Suprapubic skin (tissue), 4 donors: ENCODE measurements at regions not wholly inside any gene's neighbourhood (a gene's known extent, or its start where the extent isn't known, plus 50 kb on each side); places are given as distances from the start of the nearest gene placed in this dataset.

Experiments used
- DNase-seq, 2 donors: peaks; one replicate each; pipeline ENCODE4 v3.0.0-alpha.2; 2019; ENCODE audit warnings: low spot score in 2 of 2
- H3K27ac ChIP-seq: fragments of 200-600 bp; sonication (generic); one replicate; pipeline ENCODE4 v1.5.1; 2019
- H3K27me3 ChIP-seq: fragments of 200-600 bp; sonication (generic); one replicate; pipeline ENCODE4 v1.5.1; 2019
- H3K36me3 ChIP-seq: fragments of 200-600 bp; sonication (generic); one replicate; pipeline ENCODE4 v1.5.1; 2019
- H3K4me1 ChIP-seq: fragments of 200-600 bp; sonication (generic); one replicate; pipeline ENCODE4 v1.5.1; 2019
- H3K4me3 ChIP-seq: fragments of 200-600 bp; sonication (generic); one replicate; pipeline ENCODE4 v1.5.1; 2019; ENCODE audit warnings: mild to moderate bottlenecking
- H3K9me3 ChIP-seq: fragments of 200-600 bp; sonication (generic); one replicate; pipeline ENCODE4 v1.5.1; 2019
- CTCF ChIP-seq, 2 donors: fragments of 200-600 bp in 1 of 2; fragments of 450-650 bp in 1 of 2; sonication (generic) in 1 of 2; IDR thresholded peaks; one replicate each; pipeline ENCODE4 v1.5.1; 2016 to 2019; ENCODE audit warnings: antibody characterized with exemption in 2 of 2, mild to moderate bottlenecking in 1 of 2, moderate library complexity in 1 of 2
- EP300 ChIP-seq: sonication (generic); formaldehyde crosslinking; IDR thresholded peaks from one replicate; pipeline ENCODE4 v1.6.1; 2017; ENCODE audit warnings: antibody characterized with exemption
- POLR2A ChIP-seq, 2 donors: fragments of 450-650 bp; IDR thresholded peaks; one replicate each; pipeline ENCODE4 v1.6.1; 2017; ENCODE audit warnings: antibody characterized with exemption in 2 of 2, mild to moderate bottlenecking in 2 of 2, moderate library complexity in 2 of 2
- POLR2AphosphoS5 ChIP-seq, 3 donors: sonication (generic); formaldehyde crosslinking; IDR thresholded peaks; one replicate each; pipeline ENCODE4 v1.6.1; 2017; ENCODE audit warnings: antibody characterized with exemption in 3 of 3
- WGBS: methylation state at CpG from one replicate; pipeline ENCODE4 v1.1.5; 2018; 5-methylcytosine and 5-hydroxymethylcytosine counted together

GRCh38 chr1:29496701-29497100, 260.4 kb downstream of the PTPRU start:
- Histone ChIP-seq H3K27ac (no peak overlapping the region), H3K4me1 (no peaks in the 10 kb centered on the region), H3K9me3 (peaks cover 14% of the 10 kb centered on the region), H3K36me3 (no peaks in the 10 kb centered on the region), H3K4me3 (no peak overlapping the region), H3K27me3 (peaks cover 18% of the 10 kb centered on the region)
- TF ChIP-seq POLR2A (IDR thresholded peaks at IDR 0.05) (no peak), POLR2AphosphoS5 (IDR thresholded peaks at IDR 0.05) (no peak), CTCF (IDR thresholded peaks at IDR 0.05) (no peak), EP300 (no peak)
- 88% methylated on average over 7 of the region's 8 CpGs for WGBS
- DNase-seq = peak in 1 of 2 donors; percentile 48

GRCh38 chr1:29490204-29490934, 254.0 kb downstream of the PTPRU start:
- no peaks in the 10 kb centered on the region for H3K9me3 ChIP-seq
- TF ChIP-seq POLR2AphosphoS5 (IDR thresholded peaks at IDR 0.05) = no peak
- no peak for TF ChIP-seq POLR2A (IDR thresholded peaks at IDR 0.05)
- no peak for TF ChIP-seq EP300
- TF ChIP-seq CTCF (IDR thresholded peaks at IDR 0.05) = no peak
- H3K36me3 ChIP-seq = no peaks in the 10 kb centered on the region
- H3K4me3 ChIP-seq = no peak overlapping the region
- H3K4me1 ChIP-seq = no peaks in the 10 kb centered on the region
- 57% methylated on average over 11 of the region's 11 CpGs for WGBS
- peaks cover 30% of the 10 kb centered on the region for H3K27me3 ChIP-seq
- peak in 1 of 2 donors; percentile 69 for DNase-seq
- no peak overlapping the region for H3K27ac ChIP-seq

GRCh38 chr1:29489471-29489870, 253.1 kb downstream of the PTPRU start:
- Histone ChIP-seq H3K36me3 (no peaks in the 10 kb centered on the region), H3K4me1 (no peaks in the 10 kb centered on the region), H3K27ac (no peak overlapping the region), H3K27me3 (peaks cover 35% of the 10 kb centered on the region), H3K4me3 (no peak overlapping the region), H3K9me3 (no peaks in the 10 kb centered on the region)
- no peak for TF ChIP-seq POLR2AphosphoS5 (IDR thresholded peaks at IDR 0.05)
- TF ChIP-seq POLR2A (IDR thresholded peaks at IDR 0.05) = no peak
- TF ChIP-seq EP300 = no peak
- no peak for TF ChIP-seq CTCF (IDR thresholded peaks at IDR 0.05)
- peak in 1 of 2 donors; percentile 35 for DNase-seq
- 82% methylated on average over 5 of the region's 5 CpGs for WGBS

DNA sequence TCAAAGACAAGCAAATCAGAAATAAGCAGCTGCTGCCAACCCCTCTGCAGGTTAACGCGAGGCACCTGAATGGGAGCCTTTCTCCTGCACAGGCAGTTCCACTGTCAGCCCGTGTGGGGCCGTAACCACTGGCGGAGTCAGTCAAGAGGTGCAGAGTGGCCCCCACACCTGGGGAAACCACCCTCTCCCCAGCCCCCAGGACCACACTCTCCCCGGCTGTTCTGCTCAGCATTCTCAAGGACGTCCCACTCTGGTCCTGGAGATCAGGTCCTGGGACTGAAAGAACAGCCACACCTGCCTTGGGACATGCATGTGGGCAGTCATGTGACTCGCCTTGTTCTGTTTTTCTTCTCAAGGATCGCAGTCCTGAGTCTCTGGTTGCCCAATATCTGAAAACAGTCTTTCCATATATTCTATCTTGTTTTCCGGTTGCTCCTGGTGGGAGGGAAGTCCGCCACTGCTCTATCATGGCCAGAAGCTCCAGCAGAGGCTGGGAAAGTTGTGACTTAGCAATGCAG, 252.5 kb downstream of the PTPRU start:
- no peaks in the 10 kb centered on the region for H3K36me3 ChIP-seq
- 75% methylated on average over 11 of the region's 11 CpGs for WGBS
- H3K4me3 ChIP-seq = no peak overlapping the region
- H3K4me1 ChIP-seq = no peaks in the 10 kb centered on the region
- DNase-seq = peak in 1 of 2 donors; percentile 68
- no peaks in the 10 kb centered on the region for H3K9me3 ChIP-seq
- H3K27ac ChIP-seq = no peak overlapping the region
- no peak for TF ChIP-seq EP300
- no peak for TF ChIP-seq POLR2A (IDR thresholded peaks at IDR 0.05)
- no peak for TF ChIP-seq POLR2AphosphoS5 (IDR thresholded peaks at IDR 0.05)
- TF ChIP-seq CTCF (IDR thresholded peaks at IDR 0.05) = no peak
- peaks cover 37% of the 10 kb centered on the region for H3K27me3 ChIP-seq

DNA sequence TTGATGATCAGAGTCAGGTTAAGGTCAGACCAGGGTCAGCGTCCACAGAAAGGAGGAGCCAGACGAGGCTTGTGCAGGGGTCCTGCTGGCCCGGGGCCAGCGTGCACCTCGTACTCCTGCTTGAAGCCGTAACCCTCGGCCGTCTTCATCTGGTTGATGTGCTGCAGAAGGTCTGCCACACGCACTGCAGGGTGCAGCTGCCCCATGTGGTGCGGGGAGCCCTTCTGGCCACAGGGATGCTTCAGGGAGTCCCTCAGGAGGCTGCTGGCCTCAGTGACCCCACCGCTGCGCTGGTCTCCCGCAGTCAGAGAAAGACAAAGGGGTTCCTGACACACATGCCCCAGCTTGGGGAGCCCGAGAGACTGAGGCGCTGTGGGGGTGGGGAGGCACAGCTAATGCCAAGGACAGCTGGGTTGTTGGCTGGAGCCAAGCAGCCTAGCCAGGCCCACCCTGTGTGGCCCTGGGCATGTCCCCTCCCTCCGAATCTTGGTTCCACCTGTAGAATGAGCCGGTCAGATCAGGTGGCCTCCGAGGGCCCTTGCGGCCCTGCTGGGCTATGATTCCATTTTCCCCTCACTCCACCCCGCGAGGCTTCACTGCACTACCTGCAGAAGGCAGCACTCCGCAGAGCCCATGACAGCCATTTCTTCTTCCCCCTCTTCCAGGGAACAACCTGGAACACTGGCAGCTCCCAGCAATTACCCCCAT, 251.9 kb downstream of the PTPRU start:
- Histone ChIP-seq H3K9me3 (no peaks in the 10 kb centered on the region), H3K4me1 (no peaks in the 10 kb centered on the region), H3K27me3 (peaks cover 37% of the 10 kb centered on the region), H3K4me3 (no peak overlapping the region), H3K36me3 (no peaks in the 10 kb centered on the region), H3K27ac (no peak overlapping the region)
- TF ChIP-seq POLR2A (IDR thresholded peaks at IDR 0.05) (no peak), EP300 (no peak), CTCF (IDR thresholded peaks at IDR 0.05) (no peak), POLR2AphosphoS5 (IDR thresholded peaks at IDR 0.05) (no peak)
- 85% methylated on average over 17 of the region's 22 CpGs for WGBS
- DNase-seq = peak in 1 of 2 donors; percentile 18
